Natural killer cell (primary cell): ENCODE measurements at regions not wholly inside any gene's neighbourhood (a gene's known extent, or its start where the extent isn't known, plus 50 kb on each side); places are given as distances from the start of the nearest gene placed in this dataset.

Source experiments
- ATAC-seq, 3 donors: fragments of 150-1000 bp in 2 of 3; fragments of 200-7000 bp in 1 of 3; cut with Tn5 transposase; 1 replicate in 1 of 3; 2 replicates in 2 of 3; pipeline ENCODE4 v1.10.0; 2021; ENCODE audit warnings: mild to moderate bottlenecking in 2 of 3, moderate library complexity in 2 of 3
- DNase-seq, 2 donors: peaks; one replicate each; pipeline versions ENCODE4 v3.0.0 to v3.0.0-alpha.2; 2013 to 2021; ENCODE audit warnings: mixed read lengths in 1 of 2
- H3K27ac ChIP-seq: one replicate; pipeline ENCODE4 v1.5.1; 2013; ENCODE audit warnings: mild to moderate bottlenecking, low read length
- H3K27me3 ChIP-seq: one replicate; pipeline ENCODE4 v1.6.1; 2013; ENCODE audit warnings: low read length; ENCODE audit not compliant: control insufficient read depth, insufficient read depth
- H3K36me3 ChIP-seq: one replicate; pipeline ENCODE4 v1.6.1; 2013; ENCODE audit warnings: low read length; ENCODE audit not compliant: control insufficient read depth, insufficient read depth
- H3K4me1 ChIP-seq: one replicate; pipeline ENCODE4 v1.6.1; 2013; ENCODE audit warnings: low read length; ENCODE audit not compliant: control insufficient read depth, insufficient read depth
- H3K4me3 ChIP-seq: one replicate; pipeline ENCODE4 v1.5.1; 2013; ENCODE audit warnings: low read length
- H3K9me3 ChIP-seq: one replicate; pipeline ENCODE4 v1.6.1; 2013; ENCODE audit warnings: low read length; ENCODE audit not compliant: control insufficient read depth, insufficient read depth
- H3K27ac Mint-ChIP-seq, 2 donors: one replicate each; pipeline ENCODE4 v1.8.0; 2022; ENCODE audit warnings: mild to moderate bottlenecking in 2 of 2, mixed read lengths in 2 of 2, moderate library complexity in 1 of 2
- H3K27me3 Mint-ChIP-seq, 2 donors: one replicate each; pipeline ENCODE4 v1.8.0; 2022; ENCODE audit warnings: low read depth in 2 of 2, mixed read lengths in 2 of 2
- H3K36me3 Mint-ChIP-seq: one replicate; pipeline ENCODE4 v1.8.0; 2022; ENCODE audit warnings: mixed read lengths
- H3K4me1 Mint-ChIP-seq, 2 donors: one replicate each; pipeline ENCODE4 v1.8.0; 2022; ENCODE audit warnings: mixed read lengths in 2 of 2
- H3K4me3 Mint-ChIP-seq: one replicate; pipeline ENCODE4 v1.8.0; 2022; ENCODE audit warnings: mild to moderate bottlenecking, moderate library complexity, mixed read lengths
- H3K9me3 Mint-ChIP-seq, 2 donors: one replicate each; pipeline ENCODE4 v1.8.0; 2022; ENCODE audit warnings: mixed read lengths in 2 of 2
- WGBS: methylation state at CpG from one replicate; pipeline ENCODE4 v1.1.7; 2013; ENCODE audit warnings: missing lambda C conversion rate; ENCODE audit not compliant: insufficient coverage; 5-methylcytosine and 5-hydroxymethylcytosine counted together
- intact Hi-C: fragments of 100-400 bp; cut with micrococcal nuclease; formaldehyde crosslinking; loops from one replicate; pipeline ENCODE4 v1.14.2; 2022
- TF ChIP-seq, protein P1 (sequence below): fragments of 200-600 bp; IDR thresholded peaks from one replicate; pipeline ENCODE4 v1.8.0; 2022; ENCODE audit warnings: antibody characterized with exemption

- ATAC-seq (no peak), DNase-seq (no peak)
- Histone ChIP-seq H3K9me3 (no peaks in the 10 kb centered on the region), H3K4me3 (no peak overlapping the region), H3K4me1 (peaks cover 6% of the 10 kb centered on the region), H3K36me3 (no peaks in the 10 kb centered on the region), H3K27ac (no peak overlapping the region), H3K27me3 (no peaks in the 10 kb centered on the region)
- TF ChIP-seq, protein P1, sequence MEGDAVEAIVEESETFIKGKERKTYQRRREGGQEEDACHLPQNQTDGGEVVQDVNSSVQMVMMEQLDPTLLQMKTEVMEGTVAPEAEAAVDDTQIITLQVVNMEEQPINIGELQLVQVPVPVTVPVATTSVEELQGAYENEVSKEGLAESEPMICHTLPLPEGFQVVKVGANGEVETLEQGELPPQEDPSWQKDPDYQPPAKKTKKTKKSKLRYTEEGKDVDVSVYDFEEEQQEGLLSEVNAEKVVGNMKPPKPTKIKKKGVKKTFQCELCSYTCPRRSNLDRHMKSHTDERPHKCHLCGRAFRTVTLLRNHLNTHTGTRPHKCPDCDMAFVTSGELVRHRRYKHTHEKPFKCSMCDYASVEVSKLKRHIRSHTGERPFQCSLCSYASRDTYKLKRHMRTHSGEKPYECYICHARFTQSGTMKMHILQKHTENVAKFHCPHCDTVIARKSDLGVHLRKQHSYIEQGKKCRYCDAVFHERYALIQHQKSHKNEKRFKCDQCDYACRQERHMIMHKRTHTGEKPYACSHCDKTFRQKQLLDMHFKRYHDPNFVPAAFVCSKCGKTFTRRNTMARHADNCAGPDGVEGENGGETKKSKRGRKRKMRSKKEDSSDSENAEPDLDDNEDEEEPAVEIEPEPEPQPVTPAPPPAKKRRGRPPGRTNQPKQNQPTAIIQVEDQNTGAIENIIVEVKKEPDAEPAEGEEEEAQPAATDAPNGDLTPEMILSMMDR = no peak
- Mint-ChIP-seq H3K9me3 (no peaks in the 10 kb centered on the region), H3K36me3 (no peaks in the 10 kb centered on the region), H3K4me3 (peak overlapping the region; percentile 25), H3K27me3 (peaks cover 2 to 17% of the 10 kb centered on the region in 2 donors), H3K4me1 (peaks cover 19 to 21% of the 10 kb centered on the region in 2 donors), H3K27ac (no peak overlapping the region)
- intact Hi-C loops = no loop called here
- WGBS = 46% methylated on average over 4 of the region's 4 CpGs
Measured at GRCh38 chr22:26905640-26906039, 248.3 kb downstream of the MIAT start.

- Mint-ChIP-seq H3K27me3 (peaks cover 0 to 14% of the 10 kb centered on the region in 2 donors), H3K9me3 (no peaks in the 10 kb centered on the region), H3K36me3 (no peaks in the 10 kb centered on the region), H3K4me1 (peaks cover 19 to 21% of the 10 kb centered on the region in 2 donors), H3K27ac (no peak overlapping the region), H3K4me3 (no peak overlapping the region)
- TF ChIP-seq, protein P1 = no peak
- H3K36me3 ChIP-seq = no peaks in the 10 kb centered on the region
- no peak for DNase-seq
- no peak overlapping the region for H3K27ac ChIP-seq
- WGBS = 85% methylated on average over 10 of the region's 10 CpGs
- H3K27me3 ChIP-seq = no peaks in the 10 kb centered on the region
- intact Hi-C loops = no loop called here
- ATAC-seq = no peak
- peaks cover 6% of the 10 kb centered on the region for H3K4me1 ChIP-seq
- no peaks in the 10 kb centered on the region for H3K9me3 ChIP-seq
- no peak overlapping the region for H3K4me3 ChIP-seq
Measured at GRCh38 chr22:26906464-26906863, 249.1 kb downstream of the MIAT start.

- peaks cover 19 to 21% of the 10 kb centered on the region in 2 donors for H3K4me1 Mint-ChIP-seq
- no peak for DNase-seq
- no peaks in the 10 kb centered on the region for H3K9me3 Mint-ChIP-seq
- no peaks in the 10 kb centered on the region for H3K9me3 ChIP-seq
- no peaks in the 10 kb centered on the region for H3K27me3 ChIP-seq
- no peaks in the 10 kb centered on the region for H3K36me3 Mint-ChIP-seq
- intact Hi-C loops = no loop called here
- 100% methylated on average over 1 of the region's 2 CpGs for WGBS
- TF ChIP-seq, protein P1 = no peak
- H3K27ac Mint-ChIP-seq = no peak overlapping the region
- H3K4me3 Mint-ChIP-seq = no peak overlapping the region
- peaks cover 6% of the 10 kb centered on the region for H3K4me1 ChIP-seq
- H3K27ac ChIP-seq = no peak overlapping the region
- ATAC-seq = no peak
- H3K36me3 ChIP-seq = no peaks in the 10 kb centered on the region
- H3K4me3 ChIP-seq = no peak overlapping the region
- H3K27me3 Mint-ChIP-seq = peaks cover 3 to 16% of the 10 kb centered on the region in 2 donors
Measured at GRCh38 chr22:26907366-26907765, 250.0 kb downstream of the MIAT start.

GRCh38 chr22:26910845-26911244 is 253.5 kb downstream of the MIAT start:
- intact Hi-C loops = no loop called here
- Histone ChIP-seq H3K4me3 (no peak overlapping the region), H3K36me3 (no peaks in the 10 kb centered on the region), H3K27me3 (no peaks in the 10 kb centered on the region), H3K9me3 (no peaks in the 10 kb centered on the region), H3K4me1 (no peaks in the 10 kb centered on the region), H3K27ac (no peak overlapping the region)
- ATAC-seq (no peak), DNase-seq (no peak)
- H3K9me3 Mint-ChIP-seq = no peaks in the 10 kb centered on the region
- no peak overlapping the region for H3K4me3 Mint-ChIP-seq
- H3K27me3 Mint-ChIP-seq = peaks cover 17 to 18% of the 10 kb centered on the region in 2 donors
- TF ChIP-seq, protein P1 = no peak
- 69% methylated on average over 4 of the region's 4 CpGs for WGBS
- no peak overlapping the region for H3K27ac Mint-ChIP-seq
- no peaks in the 10 kb centered on the region for H3K4me1 Mint-ChIP-seq
- no peaks in the 10 kb centered on the region for H3K36me3 Mint-ChIP-seq
